ENCODE measurements at regions not wholly inside any gene's neighbourhood (a gene's known extent, or its start where the extent isn't known, plus 50 kb on each side); places are given as distances from the start of the nearest gene placed in this dataset.
"Not testable (repeated sequence)": the region's sequence is repeated elsewhere in the genome, so short reads cannot be mapped to it uniquely, and the experiment has no call there.

GRCh38 chr21:28419811-28420210, 572.9 kb downstream of the LTN1 start:
- no peak for DNase-seq (ENCODE audit: low read depth)

- DNase-seq (ENCODE audit: low read depth): no peak
These were observed 573.8 kb downstream of the LTN1 start for GRCh38 chr21:28418726-28419514.

GRCh38 chr21:28410256-28410655, 582.4 kb downstream of the LTN1 start:
- DNase-seq (ENCODE audit: low read depth): no peak

- no peak for DNase-seq (ENCODE audit: low read depth)
These were observed 590.1 kb downstream of the LTN1 start for GRCh38 chr21:28402616-28402989.

- DNase-seq (ENCODE audit: low read depth): no peak
These were observed 595.6 kb downstream of the LTN1 start for GRCh38 chr21:28397040-28397439.

- DNase-seq (ENCODE audit: low read depth): no peak
These were observed 596.3 kb downstream of the LTN1 start for GRCh38 chr21:28396421-28396820.

- no peak for DNase-seq (ENCODE audit: low read depth)
These were observed 599.4 kb downstream of the LTN1 start for GRCh38 chr21:28393279-28393678.

- DNase-seq (ENCODE audit: low read depth): no peak
These were observed 600.5 kb downstream of the LTN1 start for GRCh38 chr21:28391938-28392849.

- no peak for DNase-seq (ENCODE audit: low read depth)
These were observed 605.5 kb downstream of the LTN1 start for GRCh38 chr21:28387220-28387619.

- no peak for DNase-seq (ENCODE audit: low read depth)
These were observed 606.8 kb downstream of the LTN1 start for GRCh38 chr21:28385845-28386244.

- not testable (repeated sequence) for DNase-seq (ENCODE audit: low read depth)
These were observed 611.5 kb downstream of the LTN1 start for GRCh38 chr21:28381000-28381745.

- no peak for DNase-seq (ENCODE audit: low read depth)
These were observed 612.4 kb downstream of the LTN1 start for GRCh38 chr21:28380241-28380640.

GRCh38 chr21:28378026-28378425, 614.7 kb downstream of the LTN1 start:
- no peak for DNase-seq (ENCODE audit: low read depth)

- DNase-seq (ENCODE audit: low read depth): no peak
These were observed 616.8 kb downstream of the LTN1 start for GRCh38 chr21:28375708-28376385.

- no peak for DNase-seq (ENCODE audit: low read depth)
These were observed 617.8 kb downstream of the LTN1 start for GRCh38 chr21:28374881-28375280.

GRCh38 chr21:28371713-28372112, 621.0 kb downstream of the LTN1 start:
- no peak for DNase-seq (ENCODE audit: low read depth)

GRCh38 chr21:28359300-28359699, 633.4 kb downstream of the LTN1 start:
- no peak for DNase-seq (ENCODE audit: low read depth)

GRCh38 chr21:28358702-28359101, 634.0 kb downstream of the LTN1 start:
- no peak for DNase-seq (ENCODE audit: low read depth)

GRCh38 chr21:28358170-28358569, 634.5 kb downstream of the LTN1 start:
- no peak for DNase-seq (ENCODE audit: low read depth)

GRCh38 chr21:28357743-28358142, 634.9 kb downstream of the LTN1 start:
- DNase-seq (ENCODE audit: low read depth): no peak

- DNase-seq (ENCODE audit: low read depth): no peak
These were observed 636.3 kb downstream of the LTN1 start for GRCh38 chr21:28356422-28356821.

- no peak for DNase-seq (ENCODE audit: low read depth)
These were observed 646.7 kb downstream of the LTN1 start for GRCh38 chr21:28345934-28346333.

Data from activated T-helper 9 cell treated with anti-CD3 and anti-CD28 coated beads, Interleukin-2, amount 50 U/mL, for 16 hours (primary cell).